ENCODE measurements at regions not wholly inside any gene's neighbourhood (a gene's known extent, or its start where the extent isn't known, plus 50 kb on each side); places are given as distances from the start of the nearest gene placed in this dataset.
"Not testable (repeated sequence)": the region's sequence is repeated elsewhere in the genome, so short reads cannot be mapped to it uniquely, and the experiment has no call there.

DNA sequence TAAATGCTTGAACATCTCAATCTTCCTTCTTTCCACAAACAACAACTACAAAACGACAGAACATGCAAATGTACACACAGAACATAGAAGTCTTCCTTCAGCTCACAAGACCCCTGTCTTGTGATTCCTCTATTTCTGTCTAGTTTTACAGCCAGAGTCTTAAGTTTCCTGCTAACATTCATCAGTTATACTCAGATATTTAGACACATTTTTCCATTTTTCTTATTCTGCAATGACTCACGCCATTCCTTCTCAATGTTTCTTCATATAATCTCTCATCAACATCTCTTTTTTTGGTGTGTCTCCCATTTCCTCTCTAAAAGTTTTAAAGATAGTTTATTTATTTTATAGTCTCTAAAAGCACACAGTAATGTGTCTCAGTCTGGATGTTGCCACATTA, 1872.9 kb upstream of the PCDH20 start:
- no peaks in the 10 kb centered on the region for H3K36me3 Mint-ChIP-seq (ENCODE audit: low read depth)
- ATAC-seq (no peak), DNase-seq (no peak)
- H3K9me3 Mint-ChIP-seq = peaks cover 10% of the 10 kb centered on the region
- no peak overlapping the region for H3K4me3 Mint-ChIP-seq
- H3K27me3 Mint-ChIP-seq = no peaks in the 10 kb centered on the region
- H3K27ac Mint-ChIP-seq = no peak overlapping the region
- H3K4me1 Mint-ChIP-seq = no peaks in the 10 kb centered on the region

DNA sequence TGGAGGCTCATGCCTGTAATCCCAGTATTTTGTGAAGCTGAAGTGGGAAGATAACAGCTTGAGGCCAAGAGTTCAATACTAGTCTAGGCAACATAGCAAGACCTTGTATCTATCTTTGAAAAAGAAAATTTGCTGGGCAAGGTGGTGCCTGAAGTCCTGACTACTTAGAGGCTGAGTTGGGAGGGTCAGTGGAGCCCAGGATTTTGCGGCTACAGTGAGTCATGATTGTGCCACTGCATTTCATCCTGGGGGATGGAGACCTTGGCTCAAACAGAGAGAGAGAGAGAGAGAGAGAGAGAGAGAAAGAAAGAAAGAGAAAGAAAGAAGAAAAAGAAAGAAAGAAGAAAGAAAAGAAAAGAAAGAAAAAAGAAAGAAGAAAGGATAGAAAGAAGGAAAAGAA, 1872.3 kb upstream of the PCDH20 start:
- Mint-ChIP-seq H3K27me3 (no peaks in the 10 kb centered on the region), H3K36me3 (ENCODE audit: low read depth) (no peaks in the 10 kb centered on the region), H3K9me3 (peaks cover 15% of the 10 kb centered on the region), H3K4me3 (no peak overlapping the region), H3K4me1 (no peaks in the 10 kb centered on the region), H3K27ac (no peak overlapping the region)
- DNase-seq (no peak), ATAC-seq (no peak)

DNA sequence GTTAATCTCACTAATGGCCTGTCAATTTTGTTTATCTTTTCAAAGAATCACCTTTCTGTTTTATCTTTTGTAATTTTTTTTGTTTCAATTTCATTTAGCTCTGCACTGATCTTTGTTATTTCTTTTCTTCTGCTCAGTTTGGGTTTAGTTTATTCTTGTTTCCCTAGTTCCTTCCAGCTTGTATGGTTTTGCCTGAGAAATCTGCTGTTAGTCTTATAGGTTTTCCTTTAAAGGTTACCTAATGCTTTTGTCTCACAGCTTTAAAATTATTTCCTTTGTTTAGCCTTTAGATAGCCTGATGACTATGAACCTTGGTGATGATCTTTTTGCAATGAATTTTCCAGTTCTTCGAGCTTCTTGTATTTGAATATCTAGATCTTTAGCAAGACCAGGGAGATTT, 1869.8 kb upstream of the PCDH20 start:
- Mint-ChIP-seq H3K4me1 (no peaks in the 10 kb centered on the region), H3K36me3 (ENCODE audit: low read depth) (no peaks in the 10 kb centered on the region)
- ATAC-seq = no peak

DNA sequence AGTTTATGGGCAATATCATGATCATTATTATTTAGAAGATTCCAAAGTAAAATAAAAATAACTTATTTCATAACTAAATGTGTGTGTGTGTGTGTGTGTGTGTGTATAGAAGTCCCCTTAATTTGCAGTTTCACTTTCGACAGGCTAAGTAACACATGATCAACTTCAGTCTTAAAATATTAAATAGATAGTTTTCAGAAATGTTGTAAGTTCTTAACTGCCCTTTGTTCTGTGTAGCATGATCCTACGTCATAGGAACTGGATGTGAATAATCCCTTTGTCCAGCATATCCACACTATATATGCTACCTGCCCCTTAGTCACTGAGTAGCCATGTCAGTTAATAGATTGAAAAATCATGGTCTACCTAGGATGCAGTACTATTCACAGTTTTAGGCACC, 1863.5 kb upstream of the PCDH20 start:
- DNase-seq = no peak
- H3K27me3 Mint-ChIP-seq = no peaks in the 10 kb centered on the region
- H3K9me3 Mint-ChIP-seq = peaks cover 19% of the 10 kb centered on the region
- H3K4me3 Mint-ChIP-seq = no peak overlapping the region
- no peaks in the 10 kb centered on the region for H3K36me3 Mint-ChIP-seq (ENCODE audit: low read depth)
- H3K27ac Mint-ChIP-seq = no peak overlapping the region
- ATAC-seq = no peak
- no peaks in the 10 kb centered on the region for H3K4me1 Mint-ChIP-seq

More for the DNA sequence above, 1869.8 kb upstream of the PCDH20 start:
- Mint-ChIP-seq H3K4me3 (no peak overlapping the region), H3K27me3 (no peaks in the 10 kb centered on the region), H3K9me3 (peaks cover 16% of the 10 kb centered on the region), H3K27ac (no peak overlapping the region)
- DNase-seq = no peak

DNA sequence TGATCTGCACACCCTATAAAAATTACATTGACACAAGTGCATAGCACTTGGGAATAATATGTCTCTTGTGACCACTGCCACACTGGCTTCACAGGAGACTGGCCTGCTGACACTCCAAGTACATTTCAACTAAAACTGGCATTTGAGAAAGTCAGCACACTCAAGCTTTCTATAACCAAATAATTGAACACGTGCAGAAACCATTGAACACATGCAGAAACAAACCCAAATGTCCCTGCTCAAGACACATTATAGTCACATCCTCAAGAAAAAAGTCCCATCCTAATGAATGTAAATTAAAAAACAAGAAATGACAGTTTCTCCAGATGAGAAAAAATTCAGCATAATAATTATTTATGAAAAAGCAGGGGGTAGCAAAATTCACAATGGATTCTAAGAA, 1859.1 kb upstream of the PCDH20 start:
- H3K4me1 Mint-ChIP-seq = no peaks in the 10 kb centered on the region
- DNase-seq (no peak), ATAC-seq (no peak)
- peaks cover 20% of the 10 kb centered on the region for H3K9me3 Mint-ChIP-seq
- H3K27me3 Mint-ChIP-seq = no peaks in the 10 kb centered on the region
- H3K36me3 Mint-ChIP-seq (ENCODE audit: low read depth) = no peaks in the 10 kb centered on the region
- no peak overlapping the region for H3K4me3 Mint-ChIP-seq
- no peak overlapping the region for H3K27ac Mint-ChIP-seq

DNA sequence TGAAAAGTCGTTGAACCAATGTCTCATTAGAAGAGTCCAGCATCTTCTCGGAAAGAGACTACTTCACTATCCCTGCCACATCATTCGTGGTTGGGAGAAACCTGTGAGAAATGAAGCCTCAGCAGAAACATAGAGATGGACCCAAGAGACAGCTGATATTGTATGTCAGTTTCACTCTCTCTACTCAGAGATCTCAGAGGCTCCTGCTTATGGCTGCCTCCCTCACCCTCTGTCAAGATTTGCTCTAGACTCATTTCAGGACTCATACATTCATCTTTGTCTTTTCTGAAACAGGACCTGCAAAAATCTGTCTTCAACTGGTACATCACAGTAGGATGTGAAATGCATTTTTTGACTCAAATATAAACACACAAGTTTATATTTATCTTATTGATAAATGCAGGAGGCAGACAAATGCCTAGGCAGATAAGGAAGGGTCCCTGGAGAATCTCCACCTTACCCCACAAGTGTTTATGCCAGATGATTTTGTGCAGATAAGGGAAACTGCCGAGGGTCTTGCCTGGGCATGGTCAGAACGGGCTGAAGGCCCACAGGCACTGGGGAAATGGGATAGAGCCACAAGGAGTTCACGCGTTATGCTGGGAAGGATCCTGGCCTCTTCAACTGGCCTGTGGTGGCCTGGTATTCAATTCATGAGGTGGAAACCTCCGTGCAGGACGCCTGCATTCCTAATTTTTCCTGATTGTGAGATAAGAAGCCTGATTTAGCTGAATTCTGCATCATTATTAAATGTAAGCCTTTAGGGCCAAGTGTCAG, 1834.0 kb upstream of the PCDH20 start:
- ATAC-seq (no peak), DNase-seq (no peak)
- no peak overlapping the region for H3K4me3 Mint-ChIP-seq
- H3K27me3 Mint-ChIP-seq = no peaks in the 10 kb centered on the region
- H3K4me1 Mint-ChIP-seq = no peaks in the 10 kb centered on the region
- no peak overlapping the region for H3K27ac Mint-ChIP-seq
- no peaks in the 10 kb centered on the region for H3K36me3 Mint-ChIP-seq (ENCODE audit: low read depth)
- H3K9me3 Mint-ChIP-seq = no peaks in the 10 kb centered on the region

DNA sequence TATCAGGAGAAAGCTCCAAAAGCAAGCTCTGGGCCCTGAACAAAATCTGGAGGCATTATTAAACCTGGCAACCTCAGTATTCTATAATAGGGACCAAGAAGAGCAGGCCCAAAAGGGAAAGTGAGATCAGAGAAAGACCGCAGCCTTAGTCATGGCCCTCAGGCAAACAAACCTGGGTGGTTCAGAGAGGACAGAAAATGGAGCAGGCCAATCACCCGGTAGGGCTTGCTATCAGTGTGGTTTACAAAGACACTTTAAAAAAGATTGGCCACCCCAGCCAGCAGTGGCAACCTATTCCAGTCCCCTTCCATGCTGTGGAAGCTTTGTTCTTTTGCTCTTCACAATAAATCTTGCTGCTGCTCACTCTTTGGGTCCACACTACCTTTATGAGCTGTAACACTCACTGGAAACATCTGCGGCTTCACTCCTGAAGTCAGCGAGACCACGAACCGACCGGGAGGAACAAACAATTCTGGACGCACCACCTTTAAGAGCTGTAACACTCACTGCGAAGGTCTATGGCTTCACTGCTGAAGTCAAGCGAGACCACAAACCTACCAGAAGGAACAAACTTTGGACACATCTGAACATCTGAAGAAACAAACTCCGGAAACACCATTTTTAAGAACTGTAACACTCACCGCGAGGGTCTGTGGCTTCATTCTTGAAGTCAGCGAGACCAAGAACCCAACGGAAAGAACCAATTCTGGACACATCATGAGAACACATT, 1821.2 kb upstream of the PCDH20 start:
- not testable (repeated sequence) for ATAC-seq; DNase-seq; H3K27me3 Mint-ChIP-seq; H3K36me3 Mint-ChIP-seq (ENCODE audit: low read depth); H3K27ac Mint-ChIP-seq; H3K4me1 Mint-ChIP-seq; H3K4me3 Mint-ChIP-seq
- H3K9me3 Mint-ChIP-seq = peaks cover 18% of the 10 kb centered on the region

DNA sequence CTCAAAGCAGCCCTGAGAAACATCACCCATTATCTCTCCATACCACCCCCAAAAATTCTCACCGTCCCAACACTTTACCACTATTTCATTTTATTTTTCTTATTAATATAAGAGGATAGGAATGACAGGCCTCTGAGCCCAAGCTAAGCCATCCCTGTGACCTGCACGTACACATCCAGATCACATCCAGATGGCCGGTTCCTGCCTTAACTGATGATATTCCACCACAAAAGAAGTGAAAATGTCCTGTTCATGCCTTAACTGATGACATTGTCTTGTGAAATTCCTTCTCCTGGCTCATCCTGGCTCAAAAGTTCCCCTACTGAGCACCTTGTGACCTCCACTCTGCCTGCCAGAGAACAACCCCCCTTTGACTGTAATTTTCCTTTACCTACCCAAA, 1802.9 kb upstream of the PCDH20 start:
- ATAC-seq; H3K27ac Mint-ChIP-seq; H3K4me3 Mint-ChIP-seq; H3K36me3 Mint-ChIP-seq (ENCODE audit: low read depth); H3K4me1 Mint-ChIP-seq; DNase-seq; H3K27me3 Mint-ChIP-seq: not testable (repeated sequence)
- H3K9me3 Mint-ChIP-seq = peaks cover 16% of the 10 kb centered on the region

DNA sequence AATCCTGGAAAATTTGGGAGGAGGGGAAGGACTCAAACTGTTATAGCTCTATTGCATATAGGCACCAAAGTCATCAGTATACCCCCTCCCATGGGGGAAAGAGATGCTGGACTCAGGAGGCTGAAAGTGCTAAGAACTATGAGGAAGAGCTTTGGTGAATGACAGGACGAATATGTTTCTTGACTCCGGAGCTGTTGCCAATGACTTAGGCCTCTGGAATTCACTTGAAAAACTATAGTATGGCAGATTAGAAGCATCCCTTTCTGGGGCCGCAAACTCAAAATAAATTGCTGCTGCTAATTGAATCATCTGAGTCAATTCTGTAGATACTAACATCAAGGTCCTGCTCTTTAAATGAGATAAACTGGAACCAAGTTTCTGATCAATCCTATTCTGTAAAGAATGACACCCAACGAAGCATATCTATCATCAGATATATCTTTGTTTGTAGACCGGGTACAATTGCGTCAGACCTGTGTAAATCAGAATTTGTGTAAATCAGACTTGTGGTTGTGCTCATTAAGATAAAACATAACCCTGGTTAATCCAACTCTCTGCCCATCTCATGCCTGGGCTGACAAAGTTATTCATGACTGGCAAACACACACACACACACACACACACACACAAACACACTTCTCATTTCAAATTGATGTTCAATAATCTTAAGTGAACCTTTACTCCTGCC, 1793.8 kb upstream of the PCDH20 start:
- ATAC-seq (no peak), DNase-seq (no peak)
- H3K27ac Mint-ChIP-seq = no peak overlapping the region
- peaks cover 8% of the 10 kb centered on the region for H3K9me3 Mint-ChIP-seq
- H3K36me3 Mint-ChIP-seq (ENCODE audit: low read depth) = no peaks in the 10 kb centered on the region
- H3K4me3 Mint-ChIP-seq = no peak overlapping the region
- no peaks in the 10 kb centered on the region for H3K27me3 Mint-ChIP-seq
- no peaks in the 10 kb centered on the region for H3K4me1 Mint-ChIP-seq

DNA sequence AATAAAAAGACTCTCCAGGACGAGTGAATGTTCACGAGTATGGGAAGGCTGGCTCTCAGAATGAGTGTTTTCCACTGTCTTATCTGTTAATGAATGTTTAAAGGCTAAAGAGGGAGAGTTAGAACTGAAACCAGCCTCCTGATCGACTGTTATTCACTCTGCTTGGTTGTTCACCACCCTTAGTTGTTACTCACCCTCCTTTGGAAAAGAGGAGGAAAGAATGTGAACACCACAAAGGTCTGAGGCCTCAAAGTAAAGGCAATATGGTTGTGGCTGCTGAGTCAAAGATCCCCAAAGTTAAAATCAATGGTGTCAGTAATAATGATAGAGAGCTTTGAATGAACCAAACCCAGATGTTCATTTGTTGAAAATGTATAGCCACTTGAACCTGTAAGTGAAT, 1793.2 kb upstream of the PCDH20 start:
- no peaks in the 10 kb centered on the region for H3K36me3 Mint-ChIP-seq (ENCODE audit: low read depth)
- ATAC-seq (no peak), DNase-seq (no peak)
- no peak overlapping the region for H3K4me3 Mint-ChIP-seq
- no peaks in the 10 kb centered on the region for H3K27me3 Mint-ChIP-seq
- H3K4me1 Mint-ChIP-seq = no peaks in the 10 kb centered on the region
- H3K27ac Mint-ChIP-seq = no peak overlapping the region
- H3K9me3 Mint-ChIP-seq = peaks cover 13% of the 10 kb centered on the region

DNA sequence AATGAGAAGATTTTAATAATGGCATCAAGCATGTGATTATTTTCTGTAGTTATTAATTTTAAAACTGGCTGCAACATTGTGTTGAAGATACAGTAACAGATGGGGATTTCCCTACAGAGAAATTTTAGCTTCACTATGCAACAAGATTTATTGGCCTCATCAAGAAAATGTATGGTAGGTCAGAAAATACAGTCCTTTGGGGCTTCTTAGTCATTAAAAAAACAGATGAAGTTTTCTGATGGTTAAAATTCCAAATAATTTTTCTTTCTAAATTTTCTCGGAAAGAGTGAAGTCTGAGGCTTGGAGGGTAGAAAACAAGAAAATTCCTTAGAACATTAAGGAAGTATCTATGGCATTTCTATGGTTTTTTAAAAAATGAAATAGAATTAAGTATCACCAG, 1790.8 kb upstream of the PCDH20 start:
- DNase-seq (no peak), ATAC-seq (no peak)
- Mint-ChIP-seq H3K36me3 (ENCODE audit: low read depth) (no peaks in the 10 kb centered on the region), H3K9me3 (peaks cover 21% of the 10 kb centered on the region), H3K4me1 (no peaks in the 10 kb centered on the region), H3K27ac (no peak overlapping the region), H3K27me3 (no peaks in the 10 kb centered on the region), H3K4me3 (no peak overlapping the region)

DNA sequence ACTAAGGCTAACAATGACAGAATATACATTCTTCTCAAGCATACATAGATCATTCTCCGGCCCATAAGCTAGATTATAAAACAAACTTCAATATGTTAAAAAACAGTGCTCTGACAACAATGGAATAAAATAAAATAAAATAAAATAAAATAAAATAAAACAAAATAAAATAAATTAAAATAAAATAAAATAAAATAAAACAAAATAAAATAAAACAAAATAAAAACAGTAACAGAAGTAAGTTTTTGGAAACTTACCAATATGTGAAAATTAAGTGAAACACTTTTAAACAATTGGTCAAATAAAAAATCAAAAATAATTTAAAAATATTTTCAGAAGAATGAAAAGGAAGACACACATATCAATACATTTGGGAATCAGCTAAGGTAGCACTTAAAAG, 1785.8 kb upstream of the PCDH20 start:
- Mint-ChIP-seq H3K9me3 (peaks cover 24% of the 10 kb centered on the region), H3K27ac (no peak overlapping the region), H3K4me3 (no peak overlapping the region), H3K36me3 (ENCODE audit: low read depth) (no peaks in the 10 kb centered on the region), H3K4me1 (no peaks in the 10 kb centered on the region), H3K27me3 (no peaks in the 10 kb centered on the region)
- ATAC-seq (no peak), DNase-seq (no peak)

DNA sequence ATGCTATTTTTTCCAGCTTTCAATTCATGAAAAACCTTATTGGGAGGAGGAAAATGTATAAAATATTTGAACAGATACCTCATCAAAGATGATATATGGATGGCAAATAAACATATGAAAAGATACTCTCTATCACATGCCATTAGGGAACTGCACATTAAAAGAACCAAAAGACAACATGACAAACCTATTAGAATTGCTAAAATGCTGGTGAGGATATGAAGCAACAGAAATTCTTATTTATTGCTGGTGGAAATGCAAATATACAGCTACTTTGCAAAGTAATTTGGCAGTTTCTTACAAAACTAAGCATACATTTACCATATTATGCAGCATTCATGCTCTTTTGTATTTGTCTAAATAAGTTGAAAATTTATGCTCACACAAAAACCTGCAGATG, 1783.9 kb upstream of the PCDH20 start:
- Mint-ChIP-seq H3K36me3 (ENCODE audit: low read depth) (no peaks in the 10 kb centered on the region), H3K27ac (no peak overlapping the region), H3K4me1 (no peaks in the 10 kb centered on the region), H3K4me3 (no peak overlapping the region), H3K9me3 (peaks cover 17% of the 10 kb centered on the region), H3K27me3 (no peaks in the 10 kb centered on the region)
- no peak for ATAC-seq
- no peak for DNase-seq

DNA sequence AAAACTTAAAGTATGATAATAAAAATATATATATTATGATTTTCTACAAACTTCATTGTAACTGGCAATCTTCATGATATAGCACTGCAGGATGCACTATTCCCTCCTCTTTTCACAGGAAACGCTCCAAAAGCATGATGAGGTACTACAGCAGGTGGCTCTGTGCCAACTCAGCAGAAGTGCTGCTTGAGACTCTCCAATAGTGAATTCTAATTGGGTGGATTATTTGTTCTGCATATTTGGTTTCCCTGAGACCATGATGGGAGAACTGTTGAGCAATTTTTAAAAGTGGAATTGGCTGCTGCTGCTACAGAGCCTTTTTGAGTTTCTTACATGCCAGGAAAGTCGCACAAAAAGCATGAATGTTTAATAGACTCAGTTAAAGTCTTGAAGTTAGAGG, 1782.4 kb upstream of the PCDH20 start:
- Mint-ChIP-seq H3K36me3 (ENCODE audit: low read depth) (no peaks in the 10 kb centered on the region), H3K4me3 (no peak overlapping the region), H3K9me3 (peaks cover 11% of the 10 kb centered on the region), H3K27ac (no peak overlapping the region), H3K4me1 (no peaks in the 10 kb centered on the region), H3K27me3 (no peaks in the 10 kb centered on the region)
- ATAC-seq (no peak), DNase-seq (no peak)

DNA sequence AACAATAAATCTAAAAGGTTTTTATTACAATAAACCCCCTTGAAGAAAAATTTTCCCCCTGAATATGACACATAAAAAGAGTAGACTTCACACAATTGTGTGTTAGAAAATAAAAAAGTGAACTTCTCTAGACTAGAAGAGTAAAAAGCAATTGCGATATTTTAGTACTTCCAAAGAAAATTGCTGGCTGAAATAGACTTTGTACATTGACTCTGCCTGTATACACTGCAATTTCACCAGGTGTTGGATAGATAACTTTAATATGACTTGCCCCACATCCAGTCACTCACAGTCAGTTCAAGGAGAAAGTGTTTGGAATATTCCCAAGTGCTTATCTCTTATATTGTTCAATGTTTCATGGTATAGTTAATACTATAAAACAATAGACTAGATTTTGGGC, 1780.1 kb upstream of the PCDH20 start:
- H3K27me3 Mint-ChIP-seq = no peaks in the 10 kb centered on the region
- DNase-seq = no peak
- H3K36me3 Mint-ChIP-seq (ENCODE audit: low read depth) = no peaks in the 10 kb centered on the region
- H3K9me3 Mint-ChIP-seq = peaks cover 8% of the 10 kb centered on the region
- H3K4me3 Mint-ChIP-seq = no peak overlapping the region
- no peak for ATAC-seq
- no peak overlapping the region for H3K27ac Mint-ChIP-seq
- no peaks in the 10 kb centered on the region for H3K4me1 Mint-ChIP-seq
